Hepatocyte (in vitro differentiated cells): ENCODE measurements at regions not wholly inside any gene's neighbourhood (a gene's known extent, or its start where the extent isn't known, plus 50 kb on each side); places are given as distances from the start of the nearest gene placed in this dataset.

Source experiments
- CTCF ChIP-seq: fragments of 200-600 bp; sonication (generic); IDR thresholded peaks from 2 replicates; pipeline ENCODE4 v1.5.1; 2016; ENCODE audit warnings: antibody characterized with exemption, mild to moderate bottlenecking; ENCODE audit not compliant: poor library complexity
- EZH2phosphoT487 ChIP-seq: fragments of 200-600 bp; sonication (generic); IDR thresholded peaks from one replicate; pipeline ENCODE4 v1.6.1; 2018; ENCODE audit warnings: antibody characterized with exemption, mild to moderate bottlenecking, low read depth, moderate library complexity; ENCODE audit not compliant: unreplicated experiment, severe bottlenecking

GRCh38 chr6:75550544-75551167, 51.0 kb upstream of the SENP6 start:
- TF ChIP-seq CTCF (no peak), EZH2phosphoT487 (no peak)
